ENCODE measurements at regions not wholly inside any gene's neighbourhood (a gene's known extent, or its start where the extent isn't known, plus 50 kb on each side); places are given as distances from the start of the nearest gene placed in this dataset.

- Histone ChIP-seq H3K36me3 (ENCODE audit: control insufficient read depth in 1 of 2, insufficient read depth in 2 of 2, low read length in 1 of 2) (no peaks in the 10 kb centered on the region), H3K27me3 (ENCODE audit: control insufficient read depth in 1 of 2, insufficient read depth in 2 of 2, low read length in 1 of 2) (peaks cover 0 to 1% of the 10 kb centered on the region in 2 donors), H3K27ac (ENCODE audit: low read depth in 1 of 2, low read length in 2 of 2) (no peak overlapping the region), H3K9me3 (ENCODE audit: control insufficient read depth, low read length) (peaks cover 1% of the 10 kb centered on the region), H3K4me3 (ENCODE audit: low read length in 2 of 2) (no peak overlapping the region), H3K4me1 (ENCODE audit: control insufficient read depth in 1 of 2, insufficient read depth in 2 of 2, low read length in 2 of 2) (no peaks in the 10 kb centered on the region)
- ATAC-seq (ENCODE audit: low FRiP score) (no peak), DNase-seq (no peak)
- WGBS, 2 donors, result 86% methylated on average over 3 of the region's 3 CpGs
- intact Hi-C loops (cut with DNase I), result no loop called here
Measured at GRCh38 chr14:82878951-82879350, 1345.3 kb upstream of the SEL1L start.

GRCh38 chr14:82879949-82880535 is 1346.4 kb upstream of the SEL1L start:
- 83 to 87% methylated on average over 5 of the region's 5 CpGs for WGBS, 2 donors
- intact Hi-C loops (cut with DNase I), result no loop called here
- no peaks in the 10 kb centered on the region for H3K4me1 ChIP-seq (ENCODE audit: control insufficient read depth in 1 of 2, insufficient read depth in 2 of 2, low read length in 2 of 2)
- no peak for DNase-seq
- no peak overlapping the region for H3K4me3 ChIP-seq (ENCODE audit: low read length in 2 of 2)
- ATAC-seq (ENCODE audit: low FRiP score), result no peak
- no peak overlapping the region for H3K27ac ChIP-seq (ENCODE audit: low read depth in 1 of 2, low read length in 2 of 2)
- H3K27me3 ChIP-seq (ENCODE audit: control insufficient read depth in 1 of 2, insufficient read depth in 2 of 2, low read length in 1 of 2), result peaks cover 0 to 1% of the 10 kb centered on the region in 2 donors
- H3K36me3 ChIP-seq (ENCODE audit: control insufficient read depth in 1 of 2, insufficient read depth in 2 of 2, low read length in 1 of 2), result no peaks in the 10 kb centered on the region
- H3K9me3 ChIP-seq (ENCODE audit: control insufficient read depth, low read length), result peaks cover 1% of the 10 kb centered on the region

DNA sequence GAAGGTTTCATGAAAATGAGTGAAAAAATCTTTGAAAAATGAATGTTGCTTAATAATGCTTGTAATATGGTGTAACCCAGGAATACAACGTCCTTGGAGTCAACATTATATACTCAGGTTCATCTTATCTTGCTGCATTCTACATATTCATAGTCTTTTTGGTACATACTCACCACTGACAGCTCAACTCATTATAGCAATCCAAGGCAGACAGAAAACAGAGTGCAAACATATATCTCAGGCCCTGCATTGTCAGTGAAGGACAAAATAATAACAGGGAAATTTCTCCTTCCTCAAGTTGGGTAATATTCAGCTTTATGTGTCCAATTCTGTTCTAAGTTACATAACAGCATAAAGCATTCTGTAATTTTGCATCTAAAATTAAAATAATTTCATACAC is 1353.0 kb upstream of the SEL1L start:
- DNase-seq, result no peak
- no peaks in the 10 kb centered on the region for H3K36me3 ChIP-seq (ENCODE audit: control insufficient read depth in 1 of 2, insufficient read depth in 2 of 2, low read length in 1 of 2)
- 55 to 68% methylated on average over 1 of the region's 1 CpG for WGBS, 2 donors
- no peak overlapping the region for H3K4me3 ChIP-seq (ENCODE audit: low read length in 2 of 2)
- peaks cover 1% of the 10 kb centered on the region for H3K9me3 ChIP-seq (ENCODE audit: control insufficient read depth, low read length)
- no peak overlapping the region for H3K27ac ChIP-seq (ENCODE audit: low read depth in 1 of 2, low read length in 2 of 2)
- H3K27me3 ChIP-seq (ENCODE audit: control insufficient read depth in 1 of 2, insufficient read depth in 2 of 2, low read length in 1 of 2), result no peaks in the 10 kb centered on the region
- H3K4me1 ChIP-seq (ENCODE audit: control insufficient read depth in 1 of 2, insufficient read depth in 2 of 2, low read length in 2 of 2), result no peaks in the 10 kb centered on the region
- no peak for ATAC-seq (ENCODE audit: low FRiP score)
- intact Hi-C loops (cut with DNase I), result no loop called here

GRCh38 chr14:82889701-82890100 is 1356.0 kb upstream of the SEL1L start:
- no peak for ATAC-seq (ENCODE audit: low FRiP score)
- intact Hi-C loops (cut with DNase I), result no loop called here
- no peaks in the 10 kb centered on the region for H3K9me3 ChIP-seq (ENCODE audit: control insufficient read depth, low read length)
- H3K27ac ChIP-seq (ENCODE audit: low read depth in 1 of 2, low read length in 2 of 2), result no peak overlapping the region
- no peaks in the 10 kb centered on the region for H3K27me3 ChIP-seq (ENCODE audit: control insufficient read depth in 1 of 2, insufficient read depth in 2 of 2, low read length in 1 of 2)
- DNase-seq, result no peak
- no peaks in the 10 kb centered on the region for H3K4me1 ChIP-seq (ENCODE audit: control insufficient read depth in 1 of 2, insufficient read depth in 2 of 2, low read length in 2 of 2)
- no peaks in the 10 kb centered on the region for H3K36me3 ChIP-seq (ENCODE audit: control insufficient read depth in 1 of 2, insufficient read depth in 2 of 2, low read length in 1 of 2)
- H3K4me3 ChIP-seq (ENCODE audit: low read length in 2 of 2), result no peak overlapping the region

GRCh38 chr14:82896476-82896875 is 1362.8 kb upstream of the SEL1L start:
- intact Hi-C loops (cut with DNase I), result no loop called here

GRCh38 chr14:82897469-82898308 is 1364.0 kb upstream of the SEL1L start:
- no peaks in the 10 kb centered on the region for H3K4me1 ChIP-seq (ENCODE audit: control insufficient read depth in 1 of 2, insufficient read depth in 2 of 2, low read length in 2 of 2)
- ATAC-seq (ENCODE audit: low FRiP score) (no peak), DNase-seq (no peak)
- H3K4me3 ChIP-seq (ENCODE audit: low read length in 2 of 2), result no peak overlapping the region
- 79 to 81% methylated on average over 4 of the region's 4 CpGs for WGBS, 2 donors
- intact Hi-C loops (cut with DNase I), result no loop called here
- H3K27me3 ChIP-seq (ENCODE audit: control insufficient read depth in 1 of 2, insufficient read depth in 2 of 2, low read length in 1 of 2), result no peaks in the 10 kb centered on the region
- no peaks in the 10 kb centered on the region for H3K9me3 ChIP-seq (ENCODE audit: control insufficient read depth, low read length)
- H3K27ac ChIP-seq (ENCODE audit: low read depth in 1 of 2, low read length in 2 of 2), result no peak overlapping the region
- no peaks in the 10 kb centered on the region for H3K36me3 ChIP-seq (ENCODE audit: control insufficient read depth in 1 of 2, insufficient read depth in 2 of 2, low read length in 1 of 2)

More at GRCh38 chr14:82896476-82896875, 1362.8 kb upstream of the SEL1L start:
- no peaks in the 10 kb centered on the region for H3K27me3 ChIP-seq (ENCODE audit: control insufficient read depth in 1 of 2, insufficient read depth in 2 of 2, low read length in 1 of 2)
- no peaks in the 10 kb centered on the region for H3K36me3 ChIP-seq (ENCODE audit: control insufficient read depth in 1 of 2, insufficient read depth in 2 of 2, low read length in 1 of 2)
- DNase-seq (no peak), ATAC-seq (ENCODE audit: low FRiP score) (no peak)
- no peaks in the 10 kb centered on the region for H3K9me3 ChIP-seq (ENCODE audit: control insufficient read depth, low read length)
- no peak overlapping the region for H3K27ac ChIP-seq (ENCODE audit: low read depth in 1 of 2, low read length in 2 of 2)
- no peaks in the 10 kb centered on the region for H3K4me1 ChIP-seq (ENCODE audit: control insufficient read depth in 1 of 2, insufficient read depth in 2 of 2, low read length in 2 of 2)
- no peak overlapping the region for H3K4me3 ChIP-seq (ENCODE audit: low read length in 2 of 2)
- 91 to 92% methylated on average over 1 of the region's 1 CpG for WGBS, 2 donors

DNA sequence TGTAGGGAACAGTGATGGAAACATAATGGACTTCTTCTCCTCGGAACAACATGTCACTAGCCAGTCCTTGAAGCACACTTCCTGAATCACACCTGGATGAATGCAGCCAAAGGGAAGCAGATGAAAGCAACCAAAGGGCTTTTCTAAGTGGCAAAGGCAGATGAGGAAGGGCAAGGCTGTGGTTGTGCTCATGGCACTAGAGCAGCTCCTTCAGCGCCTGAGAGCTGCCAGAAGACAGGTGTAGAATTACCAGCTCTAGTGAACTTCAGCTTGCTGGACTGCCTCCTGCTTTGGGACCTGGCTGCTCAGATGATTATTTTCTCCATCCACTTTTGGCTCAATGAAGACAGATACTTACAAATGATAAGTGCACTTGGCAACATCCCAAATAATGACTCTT is 1372.1 kb upstream of the SEL1L start:
- H3K27ac ChIP-seq (ENCODE audit: low read depth in 1 of 2, low read length in 2 of 2), result no peak overlapping the region
- DNase-seq (no peak), ATAC-seq (ENCODE audit: low FRiP score) (no peak)
- H3K27me3 ChIP-seq (ENCODE audit: control insufficient read depth in 1 of 2, insufficient read depth in 2 of 2, low read length in 1 of 2), result no peaks in the 10 kb centered on the region
- H3K4me1 ChIP-seq (ENCODE audit: control insufficient read depth in 1 of 2, insufficient read depth in 2 of 2, low read length in 2 of 2), result no peaks in the 10 kb centered on the region
- no peak overlapping the region for H3K4me3 ChIP-seq (ENCODE audit: low read length in 2 of 2)
- H3K9me3 ChIP-seq (ENCODE audit: control insufficient read depth, low read length), result no peaks in the 10 kb centered on the region
- 85 to 93% methylated on average over 2 of the region's 2 CpGs for WGBS, 2 donors
- H3K36me3 ChIP-seq (ENCODE audit: control insufficient read depth in 1 of 2, insufficient read depth in 2 of 2, low read length in 1 of 2), result no peaks in the 10 kb centered on the region
- intact Hi-C loops (cut with DNase I), result no loop called here

GRCh38 chr14:82911930-82912329 is 1378.3 kb upstream of the SEL1L start:
- WGBS, 2 donors, result 2 to 3% methylated on average over 2 of the region's 2 CpGs
- no peaks in the 10 kb centered on the region for H3K4me1 ChIP-seq (ENCODE audit: control insufficient read depth in 1 of 2, insufficient read depth in 2 of 2, low read length in 2 of 2)
- ATAC-seq (ENCODE audit: low FRiP score), result no peak
- intact Hi-C loops (cut with DNase I), result no loop called here
- no peak for DNase-seq
- no peak overlapping the region for H3K4me3 ChIP-seq (ENCODE audit: low read length in 2 of 2)
- no peaks in the 10 kb centered on the region for H3K27me3 ChIP-seq (ENCODE audit: control insufficient read depth in 1 of 2, insufficient read depth in 2 of 2, low read length in 1 of 2)
- no peaks in the 10 kb centered on the region for H3K9me3 ChIP-seq (ENCODE audit: control insufficient read depth, low read length)
- H3K27ac ChIP-seq (ENCODE audit: low read depth in 1 of 2, low read length in 2 of 2), result no peak overlapping the region
- no peaks in the 10 kb centered on the region for H3K36me3 ChIP-seq (ENCODE audit: control insufficient read depth in 1 of 2, insufficient read depth in 2 of 2, low read length in 1 of 2)

GRCh38 chr14:82913396-82913795 is 1379.7 kb upstream of the SEL1L start:
- DNase-seq (no peak), ATAC-seq (ENCODE audit: low FRiP score) (no peak)
- Histone ChIP-seq H3K4me1 (ENCODE audit: control insufficient read depth in 1 of 2, insufficient read depth in 2 of 2, low read length in 2 of 2) (no peaks in the 10 kb centered on the region), H3K27ac (ENCODE audit: low read depth in 1 of 2, low read length in 2 of 2) (no peak overlapping the region), H3K9me3 (ENCODE audit: control insufficient read depth, low read length) (no peaks in the 10 kb centered on the region), H3K36me3 (ENCODE audit: control insufficient read depth in 1 of 2, insufficient read depth in 2 of 2, low read length in 1 of 2) (no peaks in the 10 kb centered on the region), H3K27me3 (ENCODE audit: control insufficient read depth in 1 of 2, insufficient read depth in 2 of 2, low read length in 1 of 2) (no peaks in the 10 kb centered on the region), H3K4me3 (ENCODE audit: low read length in 2 of 2) (no peak overlapping the region)
- intact Hi-C loops (cut with DNase I), result no loop called here

All from aorta (tissue), 5 donors.